HG03060 (cell line): ENCODE measurements at regions not wholly inside any gene's neighbourhood (a gene's known extent, or its start where the extent isn't known, plus 50 kb on each side); places are given as distances from the start of the nearest gene placed in this dataset.

Experiments used
- ATAC-seq: cut with Tn5 transposase; IDR thresholded peaks from one replicate; pipeline ENCODE4 v1.9.1; 2021; ENCODE audit warnings: low read depth, moderate number of reproducible peaks; ENCODE audit not compliant: unreplicated experiment

GRCh38 chr12:47023953-47024352 lies 55.5 kb upstream of the PCED1B start:
- ATAC-seq, result no peak

- ATAC-seq, result no peak
Measured at GRCh38 chr12:47024463-47024862, 55.0 kb upstream of the PCED1B start.

GRCh38 chr12:47025349-47025748 lies 54.1 kb upstream of the PCED1B start:
- no peak for ATAC-seq

- ATAC-seq, result no peak
Measured at GRCh38 chr12:47025798-47026197, 53.6 kb upstream of the PCED1B start.

- no peak for ATAC-seq
Measured at GRCh38 chr12:47026291-47026690, 53.1 kb upstream of the PCED1B start.
